ENCODE measurements at regions not wholly inside any gene's neighbourhood (a gene's known extent, or its start where the extent isn't known, plus 50 kb on each side); places are given as distances from the start of the nearest gene placed in this dataset.
A peak's percentile ranks its signal among the peaks of the same experiment; 100 is the strongest.

DNA sequence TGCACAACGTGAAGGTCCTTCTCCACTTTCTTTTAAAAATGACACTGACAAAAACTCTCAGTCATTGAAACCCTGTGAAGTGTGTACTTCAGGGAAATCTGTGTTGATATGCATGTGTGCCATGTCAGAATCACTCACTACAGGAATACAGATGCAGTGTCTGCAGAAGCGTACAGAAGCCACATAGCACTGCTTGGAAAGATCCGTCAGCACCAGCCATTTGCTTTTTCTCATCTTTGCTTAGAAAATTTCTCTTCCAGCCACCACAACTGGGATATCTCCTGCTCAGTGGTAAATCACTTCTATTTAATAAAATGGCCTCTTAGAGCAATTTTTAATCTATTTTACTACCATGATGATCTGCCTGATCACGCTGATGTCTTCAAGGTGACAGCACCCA, 91.3 kb upstream of the ARHGEF26 start:
- TF ChIP-seq, protein P1, sequence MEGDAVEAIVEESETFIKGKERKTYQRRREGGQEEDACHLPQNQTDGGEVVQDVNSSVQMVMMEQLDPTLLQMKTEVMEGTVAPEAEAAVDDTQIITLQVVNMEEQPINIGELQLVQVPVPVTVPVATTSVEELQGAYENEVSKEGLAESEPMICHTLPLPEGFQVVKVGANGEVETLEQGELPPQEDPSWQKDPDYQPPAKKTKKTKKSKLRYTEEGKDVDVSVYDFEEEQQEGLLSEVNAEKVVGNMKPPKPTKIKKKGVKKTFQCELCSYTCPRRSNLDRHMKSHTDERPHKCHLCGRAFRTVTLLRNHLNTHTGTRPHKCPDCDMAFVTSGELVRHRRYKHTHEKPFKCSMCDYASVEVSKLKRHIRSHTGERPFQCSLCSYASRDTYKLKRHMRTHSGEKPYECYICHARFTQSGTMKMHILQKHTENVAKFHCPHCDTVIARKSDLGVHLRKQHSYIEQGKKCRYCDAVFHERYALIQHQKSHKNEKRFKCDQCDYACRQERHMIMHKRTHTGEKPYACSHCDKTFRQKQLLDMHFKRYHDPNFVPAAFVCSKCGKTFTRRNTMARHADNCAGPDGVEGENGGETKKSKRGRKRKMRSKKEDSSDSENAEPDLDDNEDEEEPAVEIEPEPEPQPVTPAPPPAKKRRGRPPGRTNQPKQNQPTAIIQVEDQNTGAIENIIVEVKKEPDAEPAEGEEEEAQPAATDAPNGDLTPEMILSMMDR (IDR thresholded peaks at IDR 0.05): no peak
- Histone ChIP-seq H3K9ac (ENCODE audit: low read depth in 2 of 2, low read length in 2 of 2) (no peak overlapping the region), H3K27ac (no peak overlapping the region), H3K4me3 (no peak overlapping the region), H3K4me1 (no peaks in the 10 kb centered on the region), H3K27me3 (no peaks in the 10 kb centered on the region), H3K36me3 (no peaks in the 10 kb centered on the region), H3K9me3 (no peaks in the 10 kb centered on the region)
- no peak for DNase-seq
- intact Hi-C loops (cut with DNase I): no loop called here

DNA sequence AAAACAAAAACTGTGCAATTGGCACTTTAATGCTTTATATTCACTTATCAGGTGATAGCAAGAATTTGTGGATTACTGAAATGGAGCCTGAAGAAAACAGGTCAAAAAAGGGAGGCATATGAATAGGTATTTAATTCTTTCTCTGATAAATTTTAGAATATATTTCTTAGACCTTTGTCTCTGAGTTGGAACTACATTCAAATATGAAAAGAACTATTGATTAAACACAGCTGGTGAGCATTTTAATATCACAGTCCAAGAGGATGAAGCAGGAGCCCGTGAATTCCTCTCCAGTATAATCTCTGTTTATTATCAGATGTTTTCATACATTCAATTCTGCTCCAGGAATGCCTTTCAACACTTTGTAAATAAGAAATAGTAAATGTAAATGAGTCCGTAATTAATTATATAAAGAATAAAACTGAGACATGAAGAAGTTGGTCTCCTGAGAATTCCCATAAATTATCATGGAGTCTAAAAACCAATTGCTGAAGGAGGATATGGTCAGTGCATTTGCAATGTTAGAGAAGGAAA, 86.3 kb upstream of the ARHGEF26 start:
- H3K27ac ChIP-seq: no peak overlapping the region
- no peaks in the 10 kb centered on the region for H3K27me3 ChIP-seq
- intact Hi-C loops (cut with DNase I): no loop called here

GRCh38 chr3:154040283-154040682, 80.9 kb upstream of the ARHGEF26 start:
- Histone ChIP-seq H3K27me3 (no peaks in the 10 kb centered on the region), H3K36me3 (no peaks in the 10 kb centered on the region), H3K27ac (no peak overlapping the region), H3K9ac (ENCODE audit: low read depth in 2 of 2, low read length in 2 of 2) (no peak overlapping the region), H3K4me3 (no peak overlapping the region), H3K4me1 (no peaks in the 10 kb centered on the region), H3K9me3 (no peaks in the 10 kb centered on the region)
- TF ChIP-seq, protein P1 (IDR thresholded peaks at IDR 0.05): peak; percentile 28
- no peak for DNase-seq
- intact Hi-C loops (cut with DNase I): loop anchor here (5.0 kb wide), 1 partner anchor 212 kb away; no protein-coding TSS in a partner anchor

More for the DNA sequence above, 86.3 kb upstream of the ARHGEF26 start:
- TF ChIP-seq, protein P1 (IDR thresholded peaks at IDR 0.05): no peak
- Histone ChIP-seq H3K9ac (ENCODE audit: low read depth in 2 of 2, low read length in 2 of 2) (no peak overlapping the region), H3K9me3 (no peaks in the 10 kb centered on the region), H3K4me1 (no peaks in the 10 kb centered on the region), H3K36me3 (no peaks in the 10 kb centered on the region), H3K4me3 (no peak overlapping the region)
- no peak for DNase-seq

GRCh38 chr3:154044671-154045070, 76.5 kb upstream of the ARHGEF26 start:
- no peak overlapping the region for H3K27ac ChIP-seq
- no peak overlapping the region for H3K4me3 ChIP-seq
- TF ChIP-seq, protein P1 (IDR thresholded peaks at IDR 0.05): no peak
- no peaks in the 10 kb centered on the region for H3K36me3 ChIP-seq
- no peaks in the 10 kb centered on the region for H3K27me3 ChIP-seq
- H3K9me3 ChIP-seq: no peaks in the 10 kb centered on the region
- no peak for DNase-seq
- no peaks in the 10 kb centered on the region for H3K4me1 ChIP-seq
- intact Hi-C loops (cut with DNase I): loop anchor here (5.0 kb wide), 1 partner anchor 208 kb away; no protein-coding TSS in a partner anchor
- no peak overlapping the region for H3K9ac ChIP-seq (ENCODE audit: low read depth in 2 of 2, low read length in 2 of 2)

DNA sequence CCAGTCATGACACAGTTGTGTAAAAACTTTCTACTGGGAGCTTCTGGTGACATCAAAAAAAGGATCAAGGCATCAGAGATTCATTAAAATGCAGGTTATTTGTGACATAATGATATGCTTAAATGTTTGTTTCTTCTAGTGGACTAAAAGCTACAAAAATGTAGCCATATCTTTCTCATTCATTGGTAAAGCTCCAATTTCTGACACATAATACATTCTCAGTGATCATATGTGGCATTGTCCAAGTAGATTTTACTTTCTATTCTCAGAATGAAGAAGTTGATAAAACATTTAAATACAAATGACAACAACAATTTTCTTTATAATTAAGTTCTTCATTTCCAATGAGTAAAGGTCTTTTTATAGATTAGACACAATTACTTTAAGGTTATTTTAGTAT, 71.0 kb upstream of the ARHGEF26 start:
- no peaks in the 10 kb centered on the region for H3K27me3 ChIP-seq
- H3K9me3 ChIP-seq: no peaks in the 10 kb centered on the region
- no peaks in the 10 kb centered on the region for H3K36me3 ChIP-seq
- TF ChIP-seq, protein P1 (IDR thresholded peaks at IDR 0.05): no peak
- no peak for DNase-seq
- intact Hi-C loops (cut with DNase I): no loop called here
- H3K27ac ChIP-seq: no peak overlapping the region
- no peaks in the 10 kb centered on the region for H3K4me1 ChIP-seq
- no peak overlapping the region for H3K9ac ChIP-seq (ENCODE audit: low read depth in 2 of 2, low read length in 2 of 2)
- no peak overlapping the region for H3K4me3 ChIP-seq

Measured in colonic mucosa (tissue), 4 donors.